ENCODE measurements at regions not wholly inside any gene's neighbourhood (a gene's known extent, or its start where the extent isn't known, plus 50 kb on each side); places are given as distances from the start of the nearest gene placed in this dataset.

DNA sequence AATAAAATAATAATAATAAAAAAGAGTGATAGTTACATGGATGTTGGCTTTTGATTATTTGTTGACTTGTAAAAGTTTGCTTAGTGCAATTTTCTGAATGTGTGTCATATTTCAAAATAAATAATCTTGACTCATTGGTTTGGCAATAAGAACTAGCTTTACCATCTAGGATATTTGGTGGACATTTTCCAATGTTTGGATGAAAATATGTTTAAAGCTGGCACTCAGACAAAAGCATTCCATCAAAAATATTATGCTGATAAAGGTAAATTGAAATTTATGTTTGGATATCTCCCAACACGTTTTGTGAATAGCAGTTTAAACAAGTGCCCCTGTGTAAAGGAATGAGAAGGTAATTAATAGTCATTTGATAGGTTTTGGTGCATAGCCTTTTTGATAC lies 62.5 kb upstream of the KCNMA1 start:
- no peaks in the 10 kb centered on the region for H3K9me3 ChIP-seq
- WGBS = 42% methylated on average over 1 of the region's 1 CpG
- H3K36me3 ChIP-seq = no peaks in the 10 kb centered on the region
- H3K4me1 ChIP-seq (replicated peaks) = no peaks in the 10 kb centered on the region
- no peaks in the 10 kb centered on the region for H3K27me3 ChIP-seq (replicated peaks; ENCODE audit: insufficient read depth)
- no peak for DNase-seq (ENCODE audit: low spot score)
- H3K4me3 ChIP-seq = no peak overlapping the region
- TF ChIP-seq, protein P1, sequence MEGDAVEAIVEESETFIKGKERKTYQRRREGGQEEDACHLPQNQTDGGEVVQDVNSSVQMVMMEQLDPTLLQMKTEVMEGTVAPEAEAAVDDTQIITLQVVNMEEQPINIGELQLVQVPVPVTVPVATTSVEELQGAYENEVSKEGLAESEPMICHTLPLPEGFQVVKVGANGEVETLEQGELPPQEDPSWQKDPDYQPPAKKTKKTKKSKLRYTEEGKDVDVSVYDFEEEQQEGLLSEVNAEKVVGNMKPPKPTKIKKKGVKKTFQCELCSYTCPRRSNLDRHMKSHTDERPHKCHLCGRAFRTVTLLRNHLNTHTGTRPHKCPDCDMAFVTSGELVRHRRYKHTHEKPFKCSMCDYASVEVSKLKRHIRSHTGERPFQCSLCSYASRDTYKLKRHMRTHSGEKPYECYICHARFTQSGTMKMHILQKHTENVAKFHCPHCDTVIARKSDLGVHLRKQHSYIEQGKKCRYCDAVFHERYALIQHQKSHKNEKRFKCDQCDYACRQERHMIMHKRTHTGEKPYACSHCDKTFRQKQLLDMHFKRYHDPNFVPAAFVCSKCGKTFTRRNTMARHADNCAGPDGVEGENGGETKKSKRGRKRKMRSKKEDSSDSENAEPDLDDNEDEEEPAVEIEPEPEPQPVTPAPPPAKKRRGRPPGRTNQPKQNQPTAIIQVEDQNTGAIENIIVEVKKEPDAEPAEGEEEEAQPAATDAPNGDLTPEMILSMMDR (IDR thresholded peaks at IDR 0.05) = no peak
- TF ChIP-seq POLR2AphosphoS5 (IDR thresholded peaks at IDR 0.05) = no peak
- TF ChIP-seq POLR2A (IDR thresholded peaks at IDR 0.05) = no peak
- no peak overlapping the region for H3K27ac ChIP-seq
- intact Hi-C loops (cut with DNase I) = no loop called here

- Histone ChIP-seq H3K27me3 (replicated peaks; ENCODE audit: insufficient read depth) (no peaks in the 10 kb centered on the region), H3K4me3 (no peak overlapping the region), H3K4me1 (replicated peaks) (no peaks in the 10 kb centered on the region), H3K9me3 (no peaks in the 10 kb centered on the region), H3K27ac (no peak overlapping the region), H3K36me3 (no peaks in the 10 kb centered on the region)
- intact Hi-C loops (cut with DNase I) = no loop called here
- DNase-seq (ENCODE audit: low spot score) = no peak
- 69% methylated on average over 1 of the region's 1 CpG for WGBS
- TF ChIP-seq POLR2AphosphoS5 (IDR thresholded peaks at IDR 0.05) = no peak
- TF ChIP-seq POLR2A (IDR thresholded peaks at IDR 0.05) = no peak
- TF ChIP-seq, protein P1 (IDR thresholded peaks at IDR 0.05) = no peak
These were observed 61.6 kb upstream of the KCNMA1 start for GRCh38 chr10:77699080-77699645.

GRCh38 chr10:77698267-77698931 lies 60.8 kb upstream of the KCNMA1 start:
- TF ChIP-seq POLR2AphosphoS5 (IDR thresholded peaks at IDR 0.05) (no peak), POLR2A (IDR thresholded peaks at IDR 0.05) (no peak)
- TF ChIP-seq, protein P1 (IDR thresholded peaks at IDR 0.05) = no peak
- intact Hi-C loops (cut with DNase I) = no loop called here
- no peak overlapping the region for H3K4me3 ChIP-seq
- H3K27me3 ChIP-seq (replicated peaks; ENCODE audit: insufficient read depth) = no peaks in the 10 kb centered on the region
- no peaks in the 10 kb centered on the region for H3K9me3 ChIP-seq
- H3K4me1 ChIP-seq (replicated peaks) = no peaks in the 10 kb centered on the region
- no peak for DNase-seq (ENCODE audit: low spot score)
- H3K27ac ChIP-seq = no peak overlapping the region
- no peaks in the 10 kb centered on the region for H3K36me3 ChIP-seq
- WGBS = 81% methylated on average over 5 of the region's 5 CpGs

- H3K27me3 ChIP-seq (replicated peaks; ENCODE audit: insufficient read depth) = no peaks in the 10 kb centered on the region
- 92% methylated on average over 10 of the region's 10 CpGs for WGBS
- intact Hi-C loops (cut with DNase I) = no loop called here
- H3K36me3 ChIP-seq = no peaks in the 10 kb centered on the region
- no peak overlapping the region for H3K4me3 ChIP-seq
- DNase-seq (ENCODE audit: low spot score) = no peak
- no peak for TF ChIP-seq POLR2AphosphoS5 (IDR thresholded peaks at IDR 0.05)
- no peak for TF ChIP-seq POLR2A (IDR thresholded peaks at IDR 0.05)
- TF ChIP-seq, protein P1 (IDR thresholded peaks at IDR 0.05) = no peak
- H3K9me3 ChIP-seq = no peaks in the 10 kb centered on the region
- H3K27ac ChIP-seq = no peak overlapping the region
- no peaks in the 10 kb centered on the region for H3K4me1 ChIP-seq (replicated peaks)
These were observed 59.0 kb upstream of the KCNMA1 start for GRCh38 chr10:77696584-77696983.

GRCh38 chr10:77695186-77695585 lies 57.6 kb upstream of the KCNMA1 start:
- 61% methylated on average over 1 of the region's 1 CpG for WGBS
- H3K27me3 ChIP-seq (replicated peaks; ENCODE audit: insufficient read depth) = no peaks in the 10 kb centered on the region
- H3K27ac ChIP-seq = no peak overlapping the region
- no peak overlapping the region for H3K4me3 ChIP-seq
- DNase-seq (ENCODE audit: low spot score) = no peak
- TF ChIP-seq, protein P1 (IDR thresholded peaks at IDR 0.05) = no peak
- intact Hi-C loops (cut with DNase I) = no loop called here
- no peaks in the 10 kb centered on the region for H3K4me1 ChIP-seq (replicated peaks)
- no peaks in the 10 kb centered on the region for H3K36me3 ChIP-seq
- no peaks in the 10 kb centered on the region for H3K9me3 ChIP-seq
